Activated T-helper 2 cell treated with anti-CD3 and anti-CD28 coated beads, Interferon-gamma antibody, Interleukin-2, Interleukin-4, amounts not matched to agents 10 μg/mL and 5 μg/mL and 100 μg/mL, durations not matched to agents 14 hours and 24 hours and 36 hours (primary cell): ENCODE measurements at regions not wholly inside any gene's neighbourhood (a gene's known extent, or its start where the extent isn't known, plus 50 kb on each side); places are given as distances from the start of the nearest gene placed in this dataset.

Experiments used
- DNase-seq: peaks from one replicate; pipeline ENCODE4 v3.0.0; 2021; ENCODE audit warnings: low spot score
- H3K27ac Mint-ChIP-seq: one replicate; pipeline ENCODE4 v1.8.0; 2021; ENCODE audit warnings: mixed read lengths
- H3K27me3 Mint-ChIP-seq: one replicate; pipeline ENCODE4 v1.8.0; 2021; ENCODE audit warnings: low read depth, mixed read lengths
- H3K36me3 Mint-ChIP-seq: one replicate; pipeline ENCODE4 v1.8.0; 2021; ENCODE audit warnings: low read depth, mixed read lengths
- H3K4me1 Mint-ChIP-seq: one replicate; pipeline ENCODE4 v1.8.0; 2021; ENCODE audit warnings: low read depth, mixed read lengths
- H3K4me3 Mint-ChIP-seq: one replicate; pipeline ENCODE4 v1.8.0; 2021; ENCODE audit warnings: low read depth, mild to moderate bottlenecking, moderate library complexity, mixed read lengths
- H3K9me3 Mint-ChIP-seq: one replicate; pipeline ENCODE4 v1.8.0; 2021; ENCODE audit warnings: mixed read lengths
- intact Hi-C: fragments of 100-400 bp; cut with micrococcal nuclease; formaldehyde crosslinking; loops from one replicate; pipeline ENCODE4 v1.15.1; 2023

GRCh38 chr9:82101475-82101874 is 112.9 kb downstream of the SPATA31D1 start:
- intact Hi-C loops = no loop called here
- Mint-ChIP-seq H3K27me3 (no peaks in the 10 kb centered on the region), H3K9me3 (peaks cover 17% of the 10 kb centered on the region), H3K4me1 (no peaks in the 10 kb centered on the region), H3K4me3 (no peak overlapping the region), H3K27ac (no peak overlapping the region), H3K36me3 (no peaks in the 10 kb centered on the region)
- DNase-seq = no peak

- H3K27me3 Mint-ChIP-seq = no peaks in the 10 kb centered on the region
- H3K4me3 Mint-ChIP-seq = no peak overlapping the region
- no peaks in the 10 kb centered on the region for H3K36me3 Mint-ChIP-seq
- DNase-seq = no peak
- intact Hi-C loops = no loop called here
- no peak overlapping the region for H3K27ac Mint-ChIP-seq
- peaks cover 15% of the 10 kb centered on the region for H3K9me3 Mint-ChIP-seq
- H3K4me1 Mint-ChIP-seq = no peaks in the 10 kb centered on the region
Observed at GRCh38 chr9:82104252-82104651, 115.7 kb downstream of the SPATA31D1 start.

GRCh38 chr9:82105729-82106128 is 117.2 kb downstream of the SPATA31D1 start:
- Mint-ChIP-seq H3K4me1 (no peaks in the 10 kb centered on the region), H3K27me3 (no peaks in the 10 kb centered on the region), H3K27ac (no peak overlapping the region), H3K9me3 (peaks cover 10% of the 10 kb centered on the region), H3K36me3 (no peaks in the 10 kb centered on the region), H3K4me3 (no peak overlapping the region)
- DNase-seq = no peak
- intact Hi-C loops = no loop called here

GRCh38 chr9:82106536-82106935 is 118.0 kb downstream of the SPATA31D1 start:
- Mint-ChIP-seq H3K4me3 (no peak overlapping the region), H3K9me3 (peaks cover 8% of the 10 kb centered on the region), H3K27ac (no peak overlapping the region), H3K4me1 (no peaks in the 10 kb centered on the region), H3K27me3 (no peaks in the 10 kb centered on the region), H3K36me3 (no peaks in the 10 kb centered on the region)
- DNase-seq = no peak
- intact Hi-C loops = no loop called here

- H3K27ac Mint-ChIP-seq = no peak overlapping the region
- no peaks in the 10 kb centered on the region for H3K4me1 Mint-ChIP-seq
- no peaks in the 10 kb centered on the region for H3K27me3 Mint-ChIP-seq
- H3K4me3 Mint-ChIP-seq = no peak overlapping the region
- intact Hi-C loops = no loop called here
- DNase-seq = no peak
- no peaks in the 10 kb centered on the region for H3K36me3 Mint-ChIP-seq
- H3K9me3 Mint-ChIP-seq = peaks cover 3% of the 10 kb centered on the region
Observed at GRCh38 chr9:82108474-82108873, 119.9 kb downstream of the SPATA31D1 start.

- H3K4me3 Mint-ChIP-seq = no peak overlapping the region
- H3K36me3 Mint-ChIP-seq = no peaks in the 10 kb centered on the region
- H3K9me3 Mint-ChIP-seq = peaks cover 3% of the 10 kb centered on the region
- no peak for DNase-seq
- intact Hi-C loops = no loop called here
- H3K27me3 Mint-ChIP-seq = no peaks in the 10 kb centered on the region
- no peaks in the 10 kb centered on the region for H3K4me1 Mint-ChIP-seq
- no peak overlapping the region for H3K27ac Mint-ChIP-seq
Observed at GRCh38 chr9:82108941-82109340, 120.4 kb downstream of the SPATA31D1 start.

- H3K27ac Mint-ChIP-seq = no peak overlapping the region
- H3K36me3 Mint-ChIP-seq = no peaks in the 10 kb centered on the region
- intact Hi-C loops = no loop called here
- no peaks in the 10 kb centered on the region for H3K4me1 Mint-ChIP-seq
- no peak overlapping the region for H3K4me3 Mint-ChIP-seq
- H3K9me3 Mint-ChIP-seq = peaks cover 3% of the 10 kb centered on the region
- DNase-seq = no peak
- H3K27me3 Mint-ChIP-seq = no peaks in the 10 kb centered on the region
Observed at GRCh38 chr9:82109626-82110025, 121.1 kb downstream of the SPATA31D1 start.

- Mint-ChIP-seq H3K36me3 (no peaks in the 10 kb centered on the region), H3K4me1 (no peaks in the 10 kb centered on the region), H3K9me3 (peaks cover 3% of the 10 kb centered on the region), H3K27me3 (no peaks in the 10 kb centered on the region), H3K27ac (no peak overlapping the region), H3K4me3 (no peak overlapping the region)
- intact Hi-C loops = no loop called here
- DNase-seq = no peak
Observed at GRCh38 chr9:82110881-82111280, 122.3 kb downstream of the SPATA31D1 start.

GRCh38 chr9:82115331-82115730 is 126.8 kb downstream of the SPATA31D1 start:
- no peak for DNase-seq
- Mint-ChIP-seq H3K4me3 (no peak overlapping the region), H3K27ac (no peak overlapping the region), H3K27me3 (no peaks in the 10 kb centered on the region), H3K4me1 (no peaks in the 10 kb centered on the region), H3K36me3 (no peaks in the 10 kb centered on the region), H3K9me3 (peaks cover 3% of the 10 kb centered on the region)
- intact Hi-C loops = no loop called here

- no peaks in the 10 kb centered on the region for H3K36me3 Mint-ChIP-seq
- no peaks in the 10 kb centered on the region for H3K27me3 Mint-ChIP-seq
- H3K4me3 Mint-ChIP-seq = no peak overlapping the region
- H3K4me1 Mint-ChIP-seq = no peaks in the 10 kb centered on the region
- no peak overlapping the region for H3K27ac Mint-ChIP-seq
- intact Hi-C loops = no loop called here
- peaks cover 3% of the 10 kb centered on the region for H3K9me3 Mint-ChIP-seq
- DNase-seq = no peak
Observed at GRCh38 chr9:82115900-82116299, 127.3 kb downstream of the SPATA31D1 start.

- no peak for DNase-seq
- no peaks in the 10 kb centered on the region for H3K9me3 Mint-ChIP-seq
- no peaks in the 10 kb centered on the region for H3K4me1 Mint-ChIP-seq
- H3K4me3 Mint-ChIP-seq = no peak overlapping the region
- no peaks in the 10 kb centered on the region for H3K36me3 Mint-ChIP-seq
- no peak overlapping the region for H3K27ac Mint-ChIP-seq
- intact Hi-C loops = no loop called here
- no peaks in the 10 kb centered on the region for H3K27me3 Mint-ChIP-seq
Observed at GRCh38 chr9:82116556-82116955, 128.0 kb downstream of the SPATA31D1 start.

- no peak for DNase-seq
- H3K9me3 Mint-ChIP-seq = no peaks in the 10 kb centered on the region
- no peaks in the 10 kb centered on the region for H3K36me3 Mint-ChIP-seq
- H3K4me3 Mint-ChIP-seq = no peak overlapping the region
- intact Hi-C loops = no loop called here
- no peak overlapping the region for H3K27ac Mint-ChIP-seq
- no peaks in the 10 kb centered on the region for H3K4me1 Mint-ChIP-seq
- no peaks in the 10 kb centered on the region for H3K27me3 Mint-ChIP-seq
Observed at GRCh38 chr9:82117026-82117811, 128.6 kb downstream of the SPATA31D1 start.

GRCh38 chr9:82122731-82123130 is 134.2 kb downstream of the SPATA31D1 start:
- H3K4me3 Mint-ChIP-seq = no peak overlapping the region

GRCh38 chr9:82124090-82124489 is 135.5 kb downstream of the SPATA31D1 start:
- Mint-ChIP-seq H3K4me3 (no peak overlapping the region), H3K4me1 (no peaks in the 10 kb centered on the region), H3K9me3 (no peaks in the 10 kb centered on the region), H3K36me3 (no peaks in the 10 kb centered on the region), H3K27ac (no peak overlapping the region), H3K27me3 (no peaks in the 10 kb centered on the region)
- intact Hi-C loops = no loop called here
- no peak for DNase-seq

More at GRCh38 chr9:82122731-82123130, 134.2 kb downstream of the SPATA31D1 start:
- intact Hi-C loops = no loop called here
- no peak for DNase-seq
- Mint-ChIP-seq H3K9me3 (no peaks in the 10 kb centered on the region), H3K4me1 (no peaks in the 10 kb centered on the region), H3K36me3 (no peaks in the 10 kb centered on the region), H3K27me3 (no peaks in the 10 kb centered on the region), H3K27ac (no peak overlapping the region)
